HG02840 (cell line): ENCODE measurements at regions not wholly inside any gene's neighbourhood (a gene's known extent, or its start where the extent isn't known, plus 50 kb on each side); places are given as distances from the start of the nearest gene placed in this dataset.
"Not testable (repeated sequence)": the region's sequence is repeated elsewhere in the genome, so short reads cannot be mapped to it uniquely, and the experiment has no call there.

Experiments used
- ATAC-seq: cut with Tn5 transposase; IDR thresholded peaks from one replicate; pipeline ENCODE4 v1.9.1; 2021; ENCODE audit warnings: mild to moderate bottlenecking, moderate library complexity, moderate number of reproducible peaks; ENCODE audit not compliant: unreplicated experiment, low FRiP score

GRCh38 chr13:81562598-81562997, 1221.7 kb upstream of the SPRY2 start:
- no peak for ATAC-seq

- no peak for ATAC-seq
Observed at GRCh38 chr13:81551036-81551435, 1210.1 kb upstream of the SPRY2 start.

- ATAC-seq: not testable (repeated sequence)
Observed at GRCh38 chr13:81546294-81546693, 1205.4 kb upstream of the SPRY2 start.

DNA sequence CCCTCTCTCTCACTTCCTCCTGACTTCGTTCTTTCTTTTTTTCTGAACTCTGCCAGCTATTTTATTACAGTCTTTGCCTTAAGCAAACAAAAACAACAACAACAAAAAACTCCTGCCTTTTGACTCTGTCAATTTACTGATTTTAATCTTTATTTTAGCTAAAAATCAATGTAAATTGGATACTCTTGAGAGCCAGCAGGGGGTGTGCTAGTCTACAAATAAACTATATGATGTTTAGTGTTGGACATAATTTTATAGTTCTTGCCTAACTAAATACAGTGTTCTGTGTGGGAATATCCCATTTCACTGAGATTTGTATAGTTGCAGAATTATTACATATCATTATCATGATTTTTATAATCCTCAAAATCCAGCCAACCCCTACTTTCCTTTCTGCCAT, 1199.9 kb upstream of the SPRY2 start:
- no peak for ATAC-seq

GRCh38 chr13:81539643-81540150, 1198.8 kb upstream of the SPRY2 start:
- no peak for ATAC-seq

- ATAC-seq: no peak
Observed at GRCh38 chr13:81498969-81499368, 1158.0 kb upstream of the SPRY2 start.

DNA sequence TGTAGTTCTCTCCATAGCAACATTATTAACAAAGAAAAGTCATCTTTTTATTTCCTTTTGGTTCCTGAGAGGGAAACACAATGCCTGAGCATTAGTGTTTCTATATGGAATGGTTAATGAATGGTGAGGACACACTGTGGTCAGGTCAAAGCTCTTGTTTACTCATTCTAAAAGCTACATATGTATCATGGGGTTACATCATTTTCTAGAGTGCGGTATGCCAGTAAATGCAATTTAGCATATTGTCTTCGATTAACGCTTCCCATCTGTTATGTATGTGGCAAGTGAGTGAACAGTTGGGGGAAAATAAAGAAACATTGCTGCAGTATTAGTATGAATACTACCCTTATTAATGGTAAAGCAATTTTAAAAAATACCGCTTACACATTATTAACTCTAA, 1152.2 kb upstream of the SPRY2 start:
- no peak for ATAC-seq

- no peak for ATAC-seq
Observed at GRCh38 chr13:81492449-81492848, 1151.5 kb upstream of the SPRY2 start.

DNA sequence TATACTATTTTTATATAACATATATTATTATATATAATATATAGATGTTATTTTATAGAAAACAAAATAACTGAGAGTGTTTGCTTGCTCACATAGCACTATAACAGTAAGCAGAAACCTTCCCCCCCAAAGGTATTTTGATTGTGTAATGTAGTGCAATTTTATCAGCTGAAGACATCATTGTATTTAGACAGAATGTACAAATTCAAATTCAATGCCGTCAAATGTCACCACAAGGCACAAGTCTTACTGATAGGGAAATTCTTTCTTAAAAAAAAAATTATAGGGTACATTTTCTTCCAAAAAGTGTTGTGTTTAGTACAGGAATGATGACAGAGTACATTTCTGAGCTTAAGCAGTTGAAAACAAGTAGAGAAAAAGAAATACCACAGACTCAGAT, 1147.1 kb upstream of the SPRY2 start:
- ATAC-seq: no peak

DNA sequence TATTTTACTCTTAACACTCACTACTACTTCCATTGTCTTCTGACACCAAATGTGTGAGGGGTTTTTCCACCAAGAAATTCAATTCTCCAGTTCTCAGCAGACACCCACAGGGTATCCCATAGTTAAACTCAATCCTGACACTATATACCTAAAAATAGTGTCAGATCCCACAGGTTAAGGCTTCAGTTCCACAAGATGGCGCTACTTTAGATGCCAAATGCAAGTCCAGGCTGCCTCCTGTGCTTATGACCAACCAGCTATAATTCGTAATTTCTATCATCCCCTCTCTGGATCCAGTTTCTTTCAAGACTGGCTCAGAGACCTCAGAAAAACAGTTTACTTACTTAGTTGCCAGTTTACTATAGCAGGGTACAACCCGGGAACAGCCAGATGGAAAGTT, 1146.2 kb upstream of the SPRY2 start:
- no peak for ATAC-seq

GRCh38 chr13:81480634-81481033, 1139.7 kb upstream of the SPRY2 start:
- no peak for ATAC-seq

DNA sequence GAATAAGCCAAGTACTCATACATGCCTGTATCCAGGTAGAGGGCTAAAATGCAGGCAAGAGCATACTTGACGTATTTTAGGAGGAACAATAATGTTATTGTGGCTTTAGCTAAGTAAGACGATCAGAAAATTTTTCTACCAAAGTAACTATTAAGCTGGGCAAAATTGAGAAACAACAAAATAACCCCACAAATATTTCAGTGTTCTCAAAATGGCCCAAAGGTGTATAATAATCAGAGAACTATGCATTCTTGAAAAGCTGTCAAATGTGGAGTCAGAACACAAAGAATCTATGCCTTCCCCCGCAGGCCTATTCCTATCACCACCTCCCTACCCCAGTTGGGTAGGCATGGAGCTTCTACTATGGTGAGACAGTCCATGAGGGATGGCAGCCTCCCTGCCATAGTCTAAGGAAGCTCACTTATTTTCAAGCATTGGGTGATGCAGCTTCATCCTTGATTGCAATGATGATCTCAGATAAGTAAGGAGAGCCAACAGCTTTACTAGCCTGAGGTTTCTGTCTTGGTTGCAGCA, 1132.5 kb upstream of the SPRY2 start:
- no peak for ATAC-seq

DNA sequence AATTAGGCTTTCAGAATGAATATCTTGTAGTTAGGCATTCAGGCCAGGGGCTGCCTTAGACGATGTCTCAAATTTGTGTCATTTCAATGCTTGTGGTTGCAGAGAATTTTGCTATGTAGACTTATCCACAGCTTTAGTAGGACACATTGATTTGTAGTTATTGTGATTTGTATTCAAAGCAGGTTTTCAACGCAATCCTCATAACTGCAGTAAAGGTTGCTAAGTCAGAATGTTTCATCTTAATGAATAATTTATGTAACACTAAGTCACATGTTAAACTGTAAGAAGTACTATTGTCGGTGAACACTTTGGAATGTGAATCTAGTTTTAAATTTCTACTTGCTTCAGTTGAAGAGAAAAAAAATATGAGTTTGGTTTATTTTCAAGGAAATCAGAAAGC, 1117.2 kb upstream of the SPRY2 start:
- ATAC-seq: no peak

DNA sequence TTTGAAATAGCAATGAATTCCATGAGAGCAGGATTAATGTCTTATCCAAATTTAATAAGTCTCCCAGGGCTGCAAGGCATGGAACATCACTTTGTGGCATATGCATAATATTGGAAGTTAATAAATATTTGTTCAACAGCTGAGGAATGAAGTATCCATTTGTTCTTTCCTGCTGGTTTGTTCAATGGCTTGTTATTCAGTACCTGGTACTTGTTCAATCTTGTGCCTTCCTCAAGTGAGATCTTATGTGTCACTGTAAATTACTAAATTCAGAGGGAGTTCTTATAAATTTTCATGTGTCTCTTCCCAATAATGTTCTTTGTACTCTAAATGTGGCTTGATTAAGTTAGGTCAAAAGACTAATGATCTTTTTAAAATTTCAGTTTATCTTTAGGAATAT, 1105.5 kb upstream of the SPRY2 start:
- ATAC-seq: no peak

GRCh38 chr13:81442904-81443303, 1102.0 kb upstream of the SPRY2 start:
- ATAC-seq: no peak

DNA sequence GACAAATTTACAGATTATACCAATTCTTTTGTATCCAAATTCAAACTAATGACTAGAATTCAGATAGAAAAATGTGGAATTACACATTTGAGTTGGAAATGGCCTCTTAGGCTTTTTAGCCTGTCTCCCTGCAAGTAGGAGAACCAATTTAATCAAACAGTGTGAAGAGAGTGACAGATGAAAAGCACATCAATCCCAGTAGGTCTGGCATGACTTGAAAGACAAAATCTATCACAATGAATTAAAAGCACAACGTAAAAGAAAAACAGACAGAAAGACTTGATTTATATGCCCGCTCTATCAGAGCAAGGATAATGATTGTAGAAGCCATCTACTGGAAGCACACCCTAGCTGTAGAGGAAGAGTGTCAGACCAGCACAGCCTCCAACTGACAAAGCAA, 1084.4 kb upstream of the SPRY2 start:
- ATAC-seq: no peak

GRCh38 chr13:81409284-81409683, 1068.4 kb upstream of the SPRY2 start:
- no peak for ATAC-seq

GRCh38 chr13:81408647-81409046, 1067.7 kb upstream of the SPRY2 start:
- no peak for ATAC-seq

GRCh38 chr13:81406639-81407292, 1065.8 kb upstream of the SPRY2 start:
- ATAC-seq: peak; percentile 81

GRCh38 chr13:81406022-81406421, 1065.1 kb upstream of the SPRY2 start:
- ATAC-seq: no peak

- no peak for ATAC-seq
Observed at GRCh38 chr13:81396192-81396591, 1055.3 kb upstream of the SPRY2 start.

DNA sequence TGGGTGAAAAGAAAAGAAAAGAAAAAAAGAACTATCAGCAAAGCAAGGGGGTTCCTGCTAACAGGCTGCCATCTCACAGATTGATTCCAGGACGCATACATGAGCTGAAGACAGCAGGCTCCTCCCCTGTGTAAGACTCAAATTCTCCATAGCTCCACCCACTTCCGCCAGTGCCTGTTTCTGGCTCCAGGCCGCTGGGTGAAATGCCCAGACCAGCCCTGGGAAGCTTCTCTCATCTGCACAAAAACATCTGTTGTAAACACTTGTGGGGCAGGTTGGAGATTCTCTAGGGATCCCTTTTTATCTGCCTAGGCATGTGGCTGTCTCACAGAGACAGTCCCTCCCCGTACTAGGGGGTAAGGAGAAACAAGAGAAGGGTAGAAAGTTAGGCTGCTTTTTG, 1054.4 kb upstream of the SPRY2 start:
- no peak for ATAC-seq
